Gastroesophageal sphincter (tissue), 4 donors: ENCODE measurements at regions not wholly inside any gene's neighbourhood (a gene's known extent, or its start where the extent isn't known, plus 50 kb on each side); places are given as distances from the start of the nearest gene placed in this dataset.

Experiments used
- ATAC-seq: fragments of 150-250 bp; one replicate; pipeline ENCODE4 v1.9.1; 2016; ENCODE audit warnings: mild to moderate bottlenecking, moderate library complexity
- H3K27ac ChIP-seq, 4 donors: fragments of 200-600 bp; sonication (generic) in 3 of 4; 1 replicate in 3 of 4; 2 replicates in 1 of 4; pipeline ENCODE4 v1.5.1; 2016 to 2019
- H3K27me3 ChIP-seq: fragments of 200-600 bp; sonication (generic); one replicate; pipeline ENCODE4 v1.5.1; 2019
- H3K36me3 ChIP-seq, 2 donors: fragments of 200-600 bp; sonication (generic); one replicate each; pipeline ENCODE4 v1.5.1; 2019; ENCODE audit warnings: control low read depth in 1 of 2
- H3K4me1 ChIP-seq, 3 donors: fragments of 200-600 bp; sonication (generic); 1 replicate in 2 of 3; 2 replicates in 1 of 3; pipeline ENCODE4 v1.5.1; 2016 to 2019; ENCODE audit warnings: control low read depth in 2 of 3
- H3K4me3 ChIP-seq, 2 donors: fragments of 200-600 bp; sonication (generic); one replicate each; pipeline ENCODE4 v1.5.1; 2019; ENCODE audit warnings: mild to moderate bottlenecking in 1 of 2, moderate library complexity in 1 of 2
- H3K9me3 ChIP-seq, 3 donors: fragments of 200-600 bp; sonication (generic); one replicate each; pipeline ENCODE4 v1.5.1; 2017 to 2019; ENCODE audit warnings: control low read depth in 2 of 3
- CTCF ChIP-seq, 4 experiments: fragments of 200-600 bp in 2 of 4; fragments of 450-650 bp in 2 of 4; sonication (generic) in 1 of 4; IDR thresholded peaks; one replicate each; pipeline ENCODE4 v1.5.1; 2017 to 2019; ENCODE audit warnings: antibody characterized with exemption in 4 of 4, mild to moderate bottlenecking in 2 of 4, moderate library complexity in 2 of 4
- EP300 ChIP-seq: sonication (generic); formaldehyde crosslinking; IDR thresholded peaks from one replicate; pipeline ENCODE4 v1.6.1; 2017; ENCODE audit warnings: antibody characterized with exemption, mild to moderate bottlenecking
- POLR2A ChIP-seq, 2 donors: fragments of 450-650 bp; IDR thresholded peaks; one replicate each; pipeline ENCODE4 v1.6.1; 2017; ENCODE audit warnings: antibody characterized with exemption in 2 of 2, mild to moderate bottlenecking in 2 of 2, moderate library complexity in 1 of 2
- POLR2AphosphoS5 ChIP-seq: sonication (generic); formaldehyde crosslinking; IDR thresholded peaks from one replicate; pipeline ENCODE4 v1.6.1; 2017; ENCODE audit warnings: antibody characterized with exemption
- WGBS, 2 donors: methylation state at CpG; one replicate each; pipeline ENCODE4 v1.1.5; 2018; ENCODE audit warnings: low coverage in 1 of 2; 5-methylcytosine and 5-hydroxymethylcytosine counted together

GRCh38 chr10:71029907-71030306, 141.5 kb upstream of the PCBD1 start:
- WGBS, 2 donors = 69% methylated on average over 3 of the region's 10 CpGs; no CpG with 5 or more reads in 1 of the 2 donors

GRCh38 chr10:71031026-71031425, 142.7 kb upstream of the PCBD1 start:
- WGBS, 2 donors = 90% methylated on average over 2 of the region's 4 CpGs; no CpG with 5 or more reads in 1 of the 2 donors
- Histone ChIP-seq H3K27ac (no peak overlapping the region), H3K9me3 (no peaks in the 10 kb centered on the region), H3K27me3 (no peaks in the 10 kb centered on the region), H3K36me3 (no peaks in the 10 kb centered on the region), H3K4me3 (no peak overlapping the region), H3K4me1 (no peaks in the 10 kb centered on the region)
- ATAC-seq = no peak
- TF ChIP-seq EP300 (no peak), POLR2A (IDR thresholded peaks at IDR 0.05) (no peak), CTCF (IDR thresholded peaks at IDR 0.05) (no peak), POLR2AphosphoS5 (no peak)

More at GRCh38 chr10:71029907-71030306, 141.5 kb upstream of the PCBD1 start:
- Histone ChIP-seq H3K9me3 (no peaks in the 10 kb centered on the region), H3K27me3 (no peaks in the 10 kb centered on the region), H3K4me1 (no peaks in the 10 kb centered on the region), H3K4me3 (no peak overlapping the region), H3K27ac (no peak overlapping the region), H3K36me3 (no peaks in the 10 kb centered on the region)
- TF ChIP-seq CTCF (IDR thresholded peaks at IDR 0.05) (no peak), POLR2AphosphoS5 (no peak), POLR2A (IDR thresholded peaks at IDR 0.05) (no peak)
- ATAC-seq = no peak

GRCh38 chr10:71031603-71032002, 143.2 kb upstream of the PCBD1 start:
- H3K27ac ChIP-seq = no peak overlapping the region
- 100% methylated on average over 1 of the region's 2 CpGs; no CpG with 5 or more reads in 1 of the 2 donors for WGBS, 2 donors
- no peaks in the 10 kb centered on the region for H3K27me3 ChIP-seq
- no peak overlapping the region for H3K4me3 ChIP-seq
- H3K4me1 ChIP-seq = no peaks in the 10 kb centered on the region
- no peak for ATAC-seq
- no peaks in the 10 kb centered on the region for H3K9me3 ChIP-seq
- no peaks in the 10 kb centered on the region for H3K36me3 ChIP-seq
- TF ChIP-seq POLR2A (IDR thresholded peaks at IDR 0.05) (no peak), EP300 (no peak), CTCF (IDR thresholded peaks at IDR 0.05) (no peak)

- 91 to 93% methylated on average over 4 to 5 of the region's 5 CpGs for WGBS, 2 donors
- no peaks in the 10 kb centered on the region for H3K9me3 ChIP-seq
- no peaks in the 10 kb centered on the region for H3K27me3 ChIP-seq
- H3K27ac ChIP-seq = no peak overlapping the region
- no peaks in the 10 kb centered on the region for H3K4me1 ChIP-seq
- no peak overlapping the region for H3K4me3 ChIP-seq
- no peak for TF ChIP-seq CTCF (IDR thresholded peaks at IDR 0.05)
- TF ChIP-seq POLR2AphosphoS5 = no peak
- no peak for TF ChIP-seq EP300
- no peak for TF ChIP-seq POLR2A (IDR thresholded peaks at IDR 0.05)
- ATAC-seq = no peak
- H3K36me3 ChIP-seq = no peaks in the 10 kb centered on the region
Observed at GRCh38 chr10:71032887-71033286, 144.5 kb upstream of the PCBD1 start.

- Histone ChIP-seq H3K27me3 (no peaks in the 10 kb centered on the region), H3K27ac (no peak overlapping the region), H3K4me3 (no peak overlapping the region), H3K36me3 (no peaks in the 10 kb centered on the region), H3K4me1 (no peaks in the 10 kb centered on the region), H3K9me3 (no peaks in the 10 kb centered on the region)
- 81 to 85% methylated on average over 2 to 5 of the region's 16 CpGs for WGBS, 2 donors
- ATAC-seq = no peak
- TF ChIP-seq EP300 = no peak
- TF ChIP-seq CTCF (IDR thresholded peaks at IDR 0.05) = no peak
Observed at GRCh38 chr10:71033396-71033980, 145.1 kb upstream of the PCBD1 start.
